Caco-2 (cell line): ENCODE measurements at regions not wholly inside any gene's neighbourhood (a gene's known extent, or its start where the extent isn't known, plus 50 kb on each side); places are given as distances from the start of the nearest gene placed in this dataset.

ENCODE experiments used
- BruUV-seq: library from RNA; stranded (reverse); fragments of 400-500 nt; replicated peaks from 2 replicates; lab custom pipeline; 2021; lab: Mats Ljungman, UMichigan
- CTCF ChIA-PET: fragments of 300-600 bp; sonication (Branson Sonifier 250); formaldehyde crosslinking; loops from one replicate; lab custom pipeline; 2022; ENCODE audit warnings: antibody characterized with exemption; lab: Charles Lee
- POLR2A ChIA-PET: fragments of 300-600 bp; sonication (Branson Sonifier 250); formaldehyde crosslinking; loops from one replicate; lab custom pipeline; 2022; ENCODE audit warnings: antibody characterized with exemption; lab: Charles Lee
- DNase-seq, 2 experiments: peaks; one replicate each; pipeline versions ENCODE4 v3.0.0 to v3.0.0-alpha.2; 2020 to 2022
- H3K27me3 ChIP-seq: replicated peaks from 2 replicates; pipeline ENCODE4 v1.6.0; 2011; ENCODE audit warnings: low read length; ENCODE audit not compliant: control insufficient read depth, insufficient read depth
- H3K36me3 ChIP-seq: 2 replicates; pipeline ENCODE4 v1.5.1; 2011; ENCODE audit warnings: low read length; ENCODE audit not compliant: control insufficient read depth, insufficient read depth
- H3K4me1 ChIP-seq: fragments of 250-450 bp; sonication (Bioruptor Pico); 2 replicates; pipeline ENCODE4 v1.5.1; 2020; ENCODE audit warnings: mild to moderate bottlenecking
- H3K4me3 ChIP-seq: 2 replicates; pipeline ENCODE4 v1.5.1; 2011; ENCODE audit warnings: low read depth, mild to moderate bottlenecking, control low read depth, low read length
- H3K9me3 ChIP-seq: fragments of 250-450 bp; sonication (Bioruptor Pico); 2 replicates; pipeline ENCODE4 v1.5.1; 2020; ENCODE audit warnings: mild to moderate bottlenecking, moderate library complexity
- H3K27ac Mint-ChIP-seq: one replicate; pipeline ENCODE4 v1.8.0; 2022; ENCODE audit warnings: mixed read lengths; ENCODE audit not compliant: unreplicated experiment
- H3K27me3 Mint-ChIP-seq: one replicate; pipeline ENCODE4 v1.8.0; 2022; ENCODE audit warnings: mixed read lengths; ENCODE audit not compliant: insufficient read depth, unreplicated experiment
- H3K36me3 Mint-ChIP-seq: one replicate; pipeline ENCODE4 v1.8.0; 2022; ENCODE audit warnings: mild to moderate bottlenecking, mixed read lengths; ENCODE audit not compliant: insufficient read depth, unreplicated experiment
- H3K4me1 Mint-ChIP-seq: one replicate; pipeline ENCODE4 v1.8.0; 2022; ENCODE audit warnings: low read depth, mixed read lengths; ENCODE audit not compliant: unreplicated experiment
- H3K4me3 Mint-ChIP-seq: one replicate; pipeline ENCODE4 v1.8.0; 2022; ENCODE audit warnings: mild to moderate bottlenecking, moderate library complexity, mixed read lengths; ENCODE audit not compliant: unreplicated experiment
- H3K9me3 Mint-ChIP-seq: one replicate; pipeline ENCODE4 v1.8.0; 2022; ENCODE audit warnings: mixed read lengths; ENCODE audit not compliant: unreplicated experiment
- CTCF ChIP-seq, 2 experiments: fragments of 200-600 bp in 1 of 2; IDR thresholded peaks; 1 replicate in 1 of 2; 2 replicates in 1 of 2; pipeline versions ENCODE4 v1.5.1 to v1.8.0; 2011 to 2022; ENCODE audit warnings: antibody characterized with exemption in 1 of 2, control low read depth in 1 of 2, inconsistent platforms in 1 of 2, low read depth in 1 of 2, low read length in 1 of 2, mild to moderate bottlenecking in 1 of 2, moderate library complexity in 1 of 2; ENCODE audit not compliant: insufficient read depth in 1 of 2, severe bottlenecking in 1 of 2, unreplicated experiment in 1 of 2
- intact Hi-C: fragments of 100-400 bp; cut with micrococcal nuclease; formaldehyde crosslinking; loops from one replicate; pipeline ENCODE4 v1.10.0; 2022; ENCODE audit not compliant: unreplicated experiment

GRCh38 chr11:130775306-130776060 is 140.8 kb downstream of the SNX19 start:
- intact Hi-C loops: no loop called here
- Mint-ChIP-seq H3K9me3 (no peaks in the 10 kb centered on the region), H3K36me3 (no peaks in the 10 kb centered on the region), H3K27me3 (peaks cover 12% of the 10 kb centered on the region), H3K27ac (no peak overlapping the region), H3K4me1 (no peaks in the 10 kb centered on the region), H3K4me3 (no peak overlapping the region)
- H3K27me3 ChIP-seq: no peaks in the 10 kb centered on the region
- no peak for DNase-seq
- H3K4me1 ChIP-seq: no peaks in the 10 kb centered on the region
- CTCF ChIA-PET: no interaction called here
- H3K36me3 ChIP-seq: no peaks in the 10 kb centered on the region
- BruUV-seq: no TSS peak
- POLR2A ChIA-PET: no interaction called here
- H3K4me3 ChIP-seq: no peak overlapping the region
- TF ChIP-seq CTCF (IDR thresholded peaks at IDR 0.05; ENCODE audit: insufficient read depth in 1 of 2, low read depth in 1 of 2, low read length in 1 of 2, severe bottlenecking in 1 of 2, unreplicated experiment in 1 of 2): no peak
- no peaks in the 10 kb centered on the region for H3K9me3 ChIP-seq

- Mint-ChIP-seq H3K27ac (no peak overlapping the region), H3K36me3 (no peaks in the 10 kb centered on the region), H3K4me3 (no peak overlapping the region), H3K4me1 (no peaks in the 10 kb centered on the region), H3K9me3 (no peaks in the 10 kb centered on the region), H3K27me3 (peaks cover 12% of the 10 kb centered on the region)
- no peaks in the 10 kb centered on the region for H3K4me1 ChIP-seq
- DNase-seq: no peak
- H3K9me3 ChIP-seq: no peaks in the 10 kb centered on the region
- ChIA-PET POLR2A (no interaction called here), CTCF (no interaction called here)
- H3K36me3 ChIP-seq: no peaks in the 10 kb centered on the region
- no peak for TF ChIP-seq CTCF (IDR thresholded peaks at IDR 0.05; ENCODE audit: insufficient read depth in 1 of 2, low read depth in 1 of 2, low read length in 1 of 2, severe bottlenecking in 1 of 2, unreplicated experiment in 1 of 2)
- H3K27me3 ChIP-seq: no peaks in the 10 kb centered on the region
- BruUV-seq: no TSS peak
- no peak overlapping the region for H3K4me3 ChIP-seq
- intact Hi-C loops: no loop called here
These were observed 140.2 kb downstream of the SNX19 start for GRCh38 chr11:130776061-130776419.

DNA sequence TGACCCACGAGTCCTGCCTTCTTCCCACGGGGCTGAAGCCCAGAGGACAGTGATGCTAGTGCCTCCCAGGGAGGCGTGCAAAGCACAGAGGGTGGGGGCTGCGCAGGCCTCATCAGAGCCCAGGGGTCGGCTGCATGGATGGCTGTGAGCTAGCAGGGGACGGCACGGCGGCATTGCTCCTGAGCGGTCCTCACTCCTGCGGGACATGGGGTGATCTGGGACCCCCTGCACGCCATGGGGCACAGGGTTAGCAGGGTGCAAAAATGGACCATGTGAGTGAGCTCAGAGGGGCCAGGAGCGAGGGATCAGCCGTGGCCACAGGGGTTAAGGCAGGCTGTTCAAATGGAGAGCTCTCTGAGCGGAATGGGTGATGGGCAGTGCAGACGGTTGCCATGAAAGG is 138.3 kb downstream of the SNX19 start:
- TF ChIP-seq CTCF (IDR thresholded peaks at IDR 0.05; ENCODE audit: insufficient read depth in 1 of 2, low read depth in 1 of 2, low read length in 1 of 2, severe bottlenecking in 1 of 2, unreplicated experiment in 1 of 2): no peak
- no peaks in the 10 kb centered on the region for H3K4me1 ChIP-seq
- H3K36me3 ChIP-seq: no peaks in the 10 kb centered on the region
- CTCF ChIA-PET: no interaction called here
- Mint-ChIP-seq H3K9me3 (no peaks in the 10 kb centered on the region), H3K4me3 (no peak overlapping the region), H3K4me1 (no peaks in the 10 kb centered on the region), H3K27ac (no peak overlapping the region), H3K27me3 (peaks cover 12% of the 10 kb centered on the region), H3K36me3 (no peaks in the 10 kb centered on the region)
- DNase-seq: no peak
- no peaks in the 10 kb centered on the region for H3K9me3 ChIP-seq
- no peak overlapping the region for H3K4me3 ChIP-seq
- intact Hi-C loops: no loop called here
- POLR2A ChIA-PET: no interaction called here
- BruUV-seq: no TSS peak
- H3K27me3 ChIP-seq: no peaks in the 10 kb centered on the region
